ENCODE measurements at regions not wholly inside any gene's neighbourhood (a gene's known extent, or its start where the extent isn't known, plus 50 kb on each side); places are given as distances from the start of the nearest gene placed in this dataset.

DNA sequence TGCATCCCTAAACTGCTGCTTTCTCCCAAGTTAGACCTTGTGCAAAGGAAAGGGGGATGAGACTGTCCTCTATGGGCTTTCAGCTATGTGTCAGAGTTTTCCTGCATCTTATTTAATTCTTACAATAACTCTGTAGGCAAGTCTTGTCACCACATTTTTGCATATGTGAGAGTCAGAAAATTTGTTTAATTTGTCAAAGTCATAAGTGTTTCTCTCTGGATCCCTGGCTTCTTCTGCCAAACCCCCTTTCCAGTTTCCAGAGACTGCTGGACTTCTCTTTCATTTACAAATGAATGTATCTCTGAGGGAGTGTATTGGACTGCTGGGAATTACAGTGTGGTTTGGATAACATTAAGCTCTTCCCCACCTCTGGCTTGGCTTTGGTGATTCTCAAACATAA, 877.6 kb upstream of the SEL1L start:
- no peak overlapping the region for H3K27ac ChIP-seq
- no peak for TF ChIP-seq ZFX (IDR thresholded peaks at IDR 0.05; ENCODE audit: borderline replicate concordance)
- TF ChIP-seq, protein P1, sequence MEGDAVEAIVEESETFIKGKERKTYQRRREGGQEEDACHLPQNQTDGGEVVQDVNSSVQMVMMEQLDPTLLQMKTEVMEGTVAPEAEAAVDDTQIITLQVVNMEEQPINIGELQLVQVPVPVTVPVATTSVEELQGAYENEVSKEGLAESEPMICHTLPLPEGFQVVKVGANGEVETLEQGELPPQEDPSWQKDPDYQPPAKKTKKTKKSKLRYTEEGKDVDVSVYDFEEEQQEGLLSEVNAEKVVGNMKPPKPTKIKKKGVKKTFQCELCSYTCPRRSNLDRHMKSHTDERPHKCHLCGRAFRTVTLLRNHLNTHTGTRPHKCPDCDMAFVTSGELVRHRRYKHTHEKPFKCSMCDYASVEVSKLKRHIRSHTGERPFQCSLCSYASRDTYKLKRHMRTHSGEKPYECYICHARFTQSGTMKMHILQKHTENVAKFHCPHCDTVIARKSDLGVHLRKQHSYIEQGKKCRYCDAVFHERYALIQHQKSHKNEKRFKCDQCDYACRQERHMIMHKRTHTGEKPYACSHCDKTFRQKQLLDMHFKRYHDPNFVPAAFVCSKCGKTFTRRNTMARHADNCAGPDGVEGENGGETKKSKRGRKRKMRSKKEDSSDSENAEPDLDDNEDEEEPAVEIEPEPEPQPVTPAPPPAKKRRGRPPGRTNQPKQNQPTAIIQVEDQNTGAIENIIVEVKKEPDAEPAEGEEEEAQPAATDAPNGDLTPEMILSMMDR (IDR thresholded peaks at IDR 0.05): no peak

DNA sequence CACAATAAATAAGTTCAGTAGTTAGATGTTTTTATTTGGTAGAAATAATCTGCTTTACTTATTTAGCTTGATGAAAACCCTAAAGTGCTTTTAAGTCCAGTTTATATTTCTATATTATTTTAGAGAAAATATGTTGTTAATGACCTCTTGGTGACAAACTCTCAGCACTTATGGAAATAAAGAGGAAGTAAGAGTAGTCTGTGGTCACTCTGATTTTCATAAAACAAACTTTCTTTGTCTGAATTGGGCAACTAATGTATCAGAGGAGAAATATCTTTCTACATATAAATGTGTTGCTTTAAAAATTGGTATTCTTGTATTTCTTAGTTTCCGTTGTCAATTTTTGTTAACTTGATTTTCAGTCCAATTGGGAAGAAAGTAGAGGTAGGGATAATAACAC, 878.9 kb upstream of the SEL1L start:
- TF ChIP-seq, protein P1 (IDR thresholded peaks at IDR 0.05): no peak
- TF ChIP-seq ZFX (IDR thresholded peaks at IDR 0.05; ENCODE audit: borderline replicate concordance): no peak
- no peak overlapping the region for H3K27ac ChIP-seq

DNA sequence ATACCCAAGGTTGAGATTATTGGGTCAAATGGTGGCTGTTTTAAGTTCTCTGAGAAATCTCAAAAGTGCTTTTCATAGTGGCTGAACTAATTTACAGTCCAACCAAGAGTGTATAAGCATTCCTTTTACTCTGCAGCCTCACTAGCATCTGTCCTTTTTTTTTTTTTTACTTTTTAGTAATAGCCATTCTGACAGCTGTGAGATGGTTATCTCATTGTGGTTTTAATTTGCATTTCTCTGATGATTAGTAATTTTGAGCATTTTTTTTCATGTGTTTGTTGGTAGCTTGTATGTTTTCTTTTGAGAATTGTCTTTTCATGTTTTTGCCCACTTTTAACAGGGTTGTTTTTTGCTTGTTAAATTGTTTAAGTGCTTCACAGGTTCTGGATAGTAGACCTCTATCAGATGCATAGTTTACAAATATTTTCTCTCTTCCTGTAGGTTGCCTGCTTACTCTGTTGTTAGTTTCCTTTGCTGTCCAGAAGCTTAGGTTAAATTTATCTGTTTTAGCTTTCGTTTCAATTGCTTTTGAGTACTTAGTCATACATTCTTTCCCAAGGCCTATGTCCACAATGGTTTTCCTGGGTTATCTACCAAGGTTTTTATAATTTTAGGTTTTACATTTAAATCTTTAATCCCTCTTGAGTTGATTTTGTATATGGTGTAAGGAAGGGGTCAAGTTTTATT, 881.3 kb upstream of the SEL1L start:
- TF ChIP-seq, protein P1 (IDR thresholded peaks at IDR 0.05): no peak
- TF ChIP-seq ZFX (IDR thresholded peaks at IDR 0.05; ENCODE audit: borderline replicate concordance): no peak
- H3K27ac ChIP-seq: no peak overlapping the region

DNA sequence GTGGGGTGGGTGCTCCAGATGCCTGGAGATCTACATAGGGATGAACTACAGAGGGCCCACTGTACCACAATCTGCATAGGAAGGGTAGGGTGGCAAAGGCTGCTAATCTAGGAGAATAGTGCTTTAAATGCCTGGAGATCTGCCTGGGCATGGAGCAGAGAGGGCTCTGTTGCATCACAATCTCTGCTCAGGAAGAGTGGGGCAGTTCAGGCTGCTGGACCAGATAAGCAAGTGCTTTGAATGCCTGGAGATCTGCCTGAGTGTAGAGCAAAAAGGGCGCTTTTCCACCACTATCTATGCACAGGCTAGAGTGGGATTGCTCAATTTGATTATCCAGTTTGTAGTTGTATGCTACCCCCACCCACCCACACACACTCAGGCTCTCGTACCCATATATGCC, 886.3 kb upstream of the SEL1L start:
- TF ChIP-seq, protein P1 (IDR thresholded peaks at IDR 0.05): no peak
- no peak for TF ChIP-seq ZFX (IDR thresholded peaks at IDR 0.05; ENCODE audit: borderline replicate concordance)
- H3K27ac ChIP-seq: no peak overlapping the region

DNA sequence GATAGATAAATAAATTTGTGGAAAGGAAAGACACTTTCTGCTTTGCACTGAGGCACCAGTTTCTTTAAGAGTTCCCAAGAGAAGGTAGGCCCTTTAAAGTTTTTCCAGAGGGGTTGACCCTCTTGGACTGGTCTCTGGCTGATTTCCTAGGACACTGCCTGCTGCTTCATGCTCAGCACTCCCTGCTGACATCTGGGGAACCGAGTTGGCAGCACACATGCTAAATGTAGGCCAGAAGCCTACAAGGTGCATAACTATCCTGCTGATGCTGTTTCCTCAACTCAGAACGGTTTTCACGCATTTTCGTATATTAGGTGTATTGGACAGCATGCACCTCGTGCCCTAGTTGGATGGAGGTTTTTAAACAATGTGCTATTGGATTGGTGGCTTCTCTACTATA, 887.2 kb upstream of the SEL1L start:
- TF ChIP-seq, protein P1 (IDR thresholded peaks at IDR 0.05): no peak
- no peak for TF ChIP-seq ZFX (IDR thresholded peaks at IDR 0.05; ENCODE audit: borderline replicate concordance)
- H3K27ac ChIP-seq: no peak overlapping the region

DNA sequence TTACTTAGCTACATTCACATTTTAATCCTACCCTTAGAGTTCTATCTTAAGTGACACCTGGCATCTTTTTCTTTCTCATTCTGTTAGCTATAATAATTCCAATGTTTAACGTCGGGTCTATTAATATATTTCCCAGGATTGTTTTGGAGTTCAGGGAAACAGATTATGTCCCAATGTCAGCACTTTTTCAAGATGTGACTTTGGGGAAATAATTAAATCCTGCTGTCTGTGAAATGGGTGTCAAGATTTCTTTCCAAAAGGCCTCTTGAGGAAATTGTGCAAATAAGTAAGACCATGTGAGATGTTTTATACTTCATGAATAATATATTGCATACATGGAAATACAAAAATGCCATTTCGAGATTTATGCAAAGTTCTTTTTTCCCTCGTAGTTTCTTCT, 887.6 kb upstream of the SEL1L start:
- no peak overlapping the region for H3K27ac ChIP-seq

DNA sequence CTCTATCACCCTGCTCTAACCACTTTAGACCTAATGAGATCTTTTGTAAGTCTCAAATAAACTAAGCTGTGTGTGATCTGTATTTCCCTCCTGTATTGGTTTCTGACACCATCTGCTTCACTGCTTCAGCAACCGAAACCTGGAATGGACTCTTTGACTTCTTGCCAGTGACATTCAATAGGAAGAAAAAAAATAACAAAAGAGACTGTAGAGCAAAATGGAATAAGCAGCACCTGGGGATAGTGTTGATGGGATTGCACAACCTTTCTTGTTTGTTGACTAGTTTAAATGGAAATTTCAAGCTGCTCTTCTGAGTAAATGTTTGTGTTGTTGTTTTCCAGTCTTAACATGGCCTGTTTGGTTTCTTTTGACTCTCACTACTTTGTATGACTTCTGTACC, 888.6 kb upstream of the SEL1L start:
- TF ChIP-seq ZFX (IDR thresholded peaks at IDR 0.05; ENCODE audit: borderline replicate concordance): no peak
- TF ChIP-seq, protein P1 (IDR thresholded peaks at IDR 0.05): no peak
- no peak overlapping the region for H3K27ac ChIP-seq

More for the DNA sequence above, 887.6 kb upstream of the SEL1L start:
- no peak for TF ChIP-seq ZFX (IDR thresholded peaks at IDR 0.05; ENCODE audit: borderline replicate concordance)
- TF ChIP-seq, protein P1 (IDR thresholded peaks at IDR 0.05): no peak

Data from 22Rv1 (cell line).